Fibroblast of mammary gland (primary cell): ENCODE measurements at regions not wholly inside any gene's neighbourhood (a gene's known extent, or its start where the extent isn't known, plus 50 kb on each side); places are given as distances from the start of the nearest gene placed in this dataset.

Source experiments
- DNase-seq: peaks from one replicate; pipeline ENCODE4 v3.0.0-alpha.2; 2010; ENCODE audit warnings: low read depth
- H3K4me3 ChIP-seq: 2 replicates; pipeline ENCODE4 v1.5.1; 2011; ENCODE audit warnings: low read depth, mild to moderate bottlenecking, low read length, moderate library complexity; ENCODE audit not compliant: control insufficient read depth
- CTCF ChIP-seq: conservative IDR thresholded peaks from 2 replicates; pipeline ENCODE4 v1.5.1; 2011; ENCODE audit warnings: low read depth, low read length, inconsistent platforms; ENCODE audit not compliant: control insufficient read depth, insufficient read depth

DNA sequence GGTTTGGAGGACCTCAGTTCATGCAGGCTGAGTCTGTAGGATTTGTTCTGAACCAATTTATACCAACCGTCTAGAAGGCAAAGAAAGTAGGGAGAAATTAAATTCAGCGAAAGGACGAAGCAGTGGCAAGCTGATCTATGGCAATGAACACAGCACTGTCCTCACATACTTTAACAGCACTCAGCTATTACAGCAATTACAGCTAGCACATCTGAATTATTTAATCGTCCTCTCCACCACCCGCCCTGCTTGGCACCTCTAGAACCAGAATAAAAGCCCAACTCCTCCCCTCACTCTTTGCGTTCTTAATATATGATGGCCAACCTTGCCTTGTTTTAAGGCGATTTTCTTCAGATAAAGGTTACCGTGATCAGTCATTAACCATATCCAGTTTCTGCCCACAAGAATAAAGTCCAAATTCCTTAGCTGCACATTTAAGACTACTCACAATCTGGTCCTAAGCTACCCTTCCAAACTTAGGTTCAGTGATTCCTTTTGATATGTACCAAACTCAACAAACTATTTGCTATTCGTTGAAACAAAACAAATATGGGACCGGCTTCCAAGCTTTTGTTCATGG is 169.4 kb upstream of the ESRRG start:
- no peak for TF ChIP-seq CTCF
- no peak for DNase-seq
- no peak overlapping the region for H3K4me3 ChIP-seq

- no peak for TF ChIP-seq CTCF
- no peak overlapping the region for H3K4me3 ChIP-seq
- no peak for DNase-seq
Measured at GRCh38 chr1:216890871-216891270, 167.6 kb upstream of the ESRRG start.

- DNase-seq: no peak
- H3K4me3 ChIP-seq: no peak overlapping the region
- no peak for TF ChIP-seq CTCF
Measured at GRCh38 chr1:216888731-216889130, 165.5 kb upstream of the ESRRG start.

GRCh38 chr1:216887032-216887431 is 163.8 kb upstream of the ESRRG start:
- no peak for TF ChIP-seq CTCF
- no peak overlapping the region for H3K4me3 ChIP-seq
- DNase-seq: no peak

DNA sequence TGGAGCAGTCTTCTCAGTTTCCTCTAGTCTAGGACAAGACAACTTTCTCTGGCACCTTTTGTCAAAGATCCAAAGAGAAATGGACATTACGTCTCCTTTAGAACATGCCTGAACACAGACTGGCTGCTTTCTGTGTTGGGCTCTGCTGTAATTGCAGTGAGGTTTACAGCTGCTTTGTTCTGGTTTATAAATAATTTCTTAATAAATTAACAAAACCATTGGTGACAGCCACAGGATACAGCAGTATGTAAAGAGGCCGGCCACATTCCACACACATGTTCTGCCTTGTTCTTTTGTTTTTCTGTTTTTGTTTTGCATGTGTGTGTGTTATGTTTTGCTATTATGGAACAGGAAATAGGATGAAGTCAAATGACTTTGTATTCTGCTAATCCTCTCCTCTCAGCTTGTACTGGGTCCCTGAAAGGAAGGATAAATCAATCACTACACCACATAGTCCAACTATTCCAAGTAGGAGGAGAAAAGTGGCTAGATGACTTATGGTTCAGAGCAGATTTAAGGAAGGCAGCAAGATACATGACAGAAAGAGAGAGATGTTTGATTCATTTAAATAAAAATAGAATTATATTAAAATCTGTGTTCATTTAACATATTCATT is 161.5 kb upstream of the ESRRG start:
- no peak for TF ChIP-seq CTCF
- H3K4me3 ChIP-seq: no peak overlapping the region
- no peak for DNase-seq

- DNase-seq: no peak
- TF ChIP-seq CTCF: no peak
- H3K4me3 ChIP-seq: no peak overlapping the region
Measured at GRCh38 chr1:216883518-216883917, 160.3 kb upstream of the ESRRG start.
